ENCODE measurements at regions not wholly inside any gene's neighbourhood (a gene's known extent, or its start where the extent isn't known, plus 50 kb on each side); places are given as distances from the start of the nearest gene placed in this dataset.

DNA sequence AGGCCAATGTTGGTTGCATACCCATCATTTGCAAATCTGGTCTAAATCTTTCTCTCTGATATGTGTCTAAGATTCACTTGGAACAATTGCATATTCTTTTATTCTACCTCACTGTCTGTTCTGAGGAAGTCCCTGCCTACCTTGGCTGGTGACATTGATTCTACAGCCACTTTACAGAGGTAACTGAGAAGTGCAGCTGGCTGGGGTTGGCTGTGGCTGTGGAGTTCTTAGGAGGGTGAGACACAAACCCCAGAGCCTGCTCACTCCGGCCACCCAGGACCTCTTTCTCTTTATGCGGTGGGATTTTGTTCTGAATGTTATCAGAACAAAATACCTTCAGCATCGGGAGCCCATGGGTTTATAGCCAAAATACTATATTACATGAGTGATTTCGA lies 54.5 kb upstream of the IRS2 start:
- peaks cover 22% of the 10 kb centered on the region for H3K4me1 ChIP-seq (ENCODE audit: control insufficient read depth, insufficient read depth, low read length, unreplicated experiment)
- H3K27ac ChIP-seq (ENCODE audit: low read depth, low read length): peak overlapping the region; percentile 57
- no peaks in the 10 kb centered on the region for H3K36me3 ChIP-seq (ENCODE audit: insufficient read depth, low read length)
- H2AFZ ChIP-seq (ENCODE audit: low read length, unreplicated experiment): peak overlapping the region; percentile 0
- H3K4me3 ChIP-seq (ENCODE audit: low read depth, low read length): no peak overlapping the region
- no peaks in the 10 kb centered on the region for H3K27me3 ChIP-seq (ENCODE audit: insufficient read depth, low read length)
- H3K79me2 ChIP-seq (ENCODE audit: control insufficient read depth, insufficient read depth, low read length, unreplicated experiment): no peaks in the 10 kb centered on the region

GRCh38 chr13:109840201-109840892 lies 54.0 kb upstream of the IRS2 start:
- H2AFZ ChIP-seq (ENCODE audit: low read length, unreplicated experiment): peak overlapping the region; percentile 45

DNA sequence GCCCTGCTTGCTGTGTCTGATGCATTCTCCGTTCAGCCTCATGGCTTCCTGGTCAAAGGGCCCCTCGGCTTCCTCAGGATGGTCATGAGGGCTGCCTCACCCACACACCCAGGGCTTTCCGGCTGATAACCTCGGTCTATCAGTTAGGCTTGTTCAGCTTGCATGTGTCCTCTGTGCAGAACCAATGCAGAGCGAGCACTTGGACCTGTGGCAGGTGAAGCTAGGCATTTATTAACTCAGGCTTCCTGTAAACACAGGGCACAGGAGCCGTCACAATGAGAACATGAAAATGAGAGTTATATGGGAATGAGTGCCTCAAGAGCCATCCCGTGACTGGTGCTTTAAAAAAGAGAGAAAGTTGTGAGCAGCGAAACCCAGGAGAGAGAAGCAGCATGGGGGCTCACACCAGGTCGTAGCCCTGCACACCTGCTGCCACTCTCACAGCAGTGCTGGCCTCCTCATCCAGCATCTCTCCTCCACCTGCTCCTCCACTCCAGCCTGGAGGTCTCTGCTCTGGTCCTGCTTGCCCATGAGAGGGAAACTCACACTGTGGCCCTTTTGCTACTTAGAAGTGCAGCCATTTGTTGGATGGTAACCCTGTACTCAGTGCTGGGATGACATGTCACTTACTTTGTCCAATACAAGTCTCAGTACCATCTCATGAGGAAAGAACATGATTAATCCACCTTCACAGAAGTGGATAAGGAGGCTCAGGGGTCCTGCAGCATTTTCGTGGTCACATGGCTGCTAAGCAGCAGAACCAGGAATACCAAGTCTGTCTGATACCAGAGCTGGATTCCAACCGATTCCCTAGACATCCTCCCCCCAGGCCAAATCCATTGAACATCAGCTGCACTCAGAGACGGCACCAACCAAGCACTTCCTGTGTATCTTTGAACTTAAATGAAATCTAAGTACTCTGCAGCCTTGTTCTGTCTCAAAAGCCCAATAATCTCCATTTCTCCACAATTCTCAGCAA lies 50.5 kb upstream of the IRS2 start:
- H3K36me3 ChIP-seq (ENCODE audit: insufficient read depth, low read length): no peaks in the 10 kb centered on the region
- peaks cover 11% of the 10 kb centered on the region for H3K4me1 ChIP-seq (ENCODE audit: control insufficient read depth, insufficient read depth, low read length, unreplicated experiment)
- H3K27me3 ChIP-seq (ENCODE audit: insufficient read depth, low read length): no peaks in the 10 kb centered on the region
- H3K79me2 ChIP-seq (ENCODE audit: control insufficient read depth, insufficient read depth, low read length, unreplicated experiment): no peaks in the 10 kb centered on the region
- no peak overlapping the region for H3K4me3 ChIP-seq (ENCODE audit: low read depth, low read length)
- no peak overlapping the region for H3K27ac ChIP-seq (ENCODE audit: low read depth, low read length)
- H2AFZ ChIP-seq (ENCODE audit: low read length, unreplicated experiment): no peak overlapping the region

More at GRCh38 chr13:109840201-109840892, 54.0 kb upstream of the IRS2 start:
- Histone ChIP-seq H3K4me1 (ENCODE audit: control insufficient read depth, insufficient read depth, low read length, unreplicated experiment) (peaks cover 22% of the 10 kb centered on the region), H3K79me2 (ENCODE audit: control insufficient read depth, insufficient read depth, low read length, unreplicated experiment) (no peaks in the 10 kb centered on the region), H3K27me3 (ENCODE audit: insufficient read depth, low read length) (no peaks in the 10 kb centered on the region), H3K27ac (ENCODE audit: low read depth, low read length) (peak overlapping the region; percentile 57), H3K36me3 (ENCODE audit: insufficient read depth, low read length) (no peaks in the 10 kb centered on the region), H3K4me3 (ENCODE audit: low read depth, low read length) (no peak overlapping the region)
